CD4-positive, alpha-beta T cell treated with Interleukin-2 at 100 ng/mL for 4 hours (primary cell): ENCODE measurements at regions not wholly inside any gene's neighbourhood (a gene's known extent, or its start where the extent isn't known, plus 50 kb on each side); places are given as distances from the start of the nearest gene placed in this dataset.
A peak's percentile ranks its signal among the peaks of the same experiment; 100 is the strongest.
"Not testable (repeated sequence)": the region's sequence is repeated elsewhere in the genome, so short reads cannot be mapped to it uniquely, and the experiment has no call there.

Experiments
- DNase-seq: peaks from one replicate; pipeline ENCODE4 v3.0.0-alpha.2; 2020; ENCODE audit warnings: low spot score

DNA sequence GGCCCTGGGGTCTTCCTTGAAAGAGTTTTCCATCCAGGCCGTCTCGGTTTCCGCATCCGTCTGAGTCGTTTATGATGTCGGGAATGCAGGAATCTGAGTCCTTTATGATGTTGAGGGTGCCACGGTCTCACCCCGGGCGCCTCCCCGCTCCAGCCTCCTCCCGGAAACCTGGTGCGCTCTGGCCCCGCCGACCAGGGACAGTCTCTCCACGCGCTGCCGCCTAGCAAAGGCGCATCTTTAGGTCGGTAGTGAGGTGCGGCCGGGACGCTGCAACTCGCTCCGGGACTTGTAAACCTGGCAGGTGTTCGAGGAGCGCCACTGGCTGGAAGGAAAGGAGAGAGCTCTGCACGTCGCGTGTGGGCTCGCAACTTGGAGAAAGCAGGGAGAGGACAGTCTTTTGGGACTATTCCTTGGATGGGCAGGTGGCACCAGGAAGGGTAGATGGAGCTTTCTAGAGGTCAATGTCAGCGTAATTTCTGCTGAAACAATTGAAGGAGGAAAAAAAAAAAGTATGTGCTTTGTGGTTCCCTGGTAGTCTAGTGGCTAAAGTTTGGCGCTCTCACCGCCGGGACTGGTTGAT is 132.0 kb downstream of the FAM72B start:
- DNase-seq, result not testable (repeated sequence)

DNA sequence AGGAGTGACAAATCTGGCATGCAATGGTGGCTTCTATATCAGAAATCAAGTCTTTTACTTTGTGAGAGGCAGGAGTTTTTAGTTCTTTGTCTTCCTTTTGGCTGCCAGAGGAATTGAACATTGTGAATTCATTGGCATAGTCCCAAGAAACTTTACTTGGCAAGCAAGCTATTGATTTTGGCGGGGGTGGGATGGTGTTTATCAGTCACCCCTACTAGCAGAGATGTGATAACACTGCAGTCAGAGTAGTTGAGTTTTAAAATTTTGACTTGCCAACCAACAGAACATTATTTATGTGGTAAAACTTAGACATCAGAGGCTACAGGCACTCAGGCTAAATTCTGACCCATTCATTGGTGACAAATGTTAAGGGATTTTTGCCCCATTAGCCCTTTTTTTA is 129.2 kb downstream of the FAM72B start:
- DNase-seq, result not testable (repeated sequence)

DNA sequence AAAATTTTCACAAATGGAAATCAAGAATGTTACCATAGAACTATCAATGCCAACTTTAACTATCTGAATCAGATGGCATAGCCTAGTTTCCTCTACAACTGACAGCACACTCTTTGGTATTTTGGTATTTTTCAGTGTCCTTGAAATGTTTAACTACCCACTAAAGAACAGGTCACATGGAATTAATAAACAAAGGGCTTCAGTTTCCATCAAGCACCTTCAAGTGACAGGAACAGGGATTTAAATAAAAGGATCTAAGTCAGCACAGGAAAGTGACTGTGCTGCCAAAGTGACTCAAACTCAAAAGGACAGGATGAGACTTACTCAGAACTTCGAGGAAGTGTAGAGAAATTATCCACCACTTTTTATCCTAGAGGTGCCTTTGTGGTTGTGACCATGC is 117.2 kb downstream of the FAM72B start:
- not testable (repeated sequence) for DNase-seq

DNA sequence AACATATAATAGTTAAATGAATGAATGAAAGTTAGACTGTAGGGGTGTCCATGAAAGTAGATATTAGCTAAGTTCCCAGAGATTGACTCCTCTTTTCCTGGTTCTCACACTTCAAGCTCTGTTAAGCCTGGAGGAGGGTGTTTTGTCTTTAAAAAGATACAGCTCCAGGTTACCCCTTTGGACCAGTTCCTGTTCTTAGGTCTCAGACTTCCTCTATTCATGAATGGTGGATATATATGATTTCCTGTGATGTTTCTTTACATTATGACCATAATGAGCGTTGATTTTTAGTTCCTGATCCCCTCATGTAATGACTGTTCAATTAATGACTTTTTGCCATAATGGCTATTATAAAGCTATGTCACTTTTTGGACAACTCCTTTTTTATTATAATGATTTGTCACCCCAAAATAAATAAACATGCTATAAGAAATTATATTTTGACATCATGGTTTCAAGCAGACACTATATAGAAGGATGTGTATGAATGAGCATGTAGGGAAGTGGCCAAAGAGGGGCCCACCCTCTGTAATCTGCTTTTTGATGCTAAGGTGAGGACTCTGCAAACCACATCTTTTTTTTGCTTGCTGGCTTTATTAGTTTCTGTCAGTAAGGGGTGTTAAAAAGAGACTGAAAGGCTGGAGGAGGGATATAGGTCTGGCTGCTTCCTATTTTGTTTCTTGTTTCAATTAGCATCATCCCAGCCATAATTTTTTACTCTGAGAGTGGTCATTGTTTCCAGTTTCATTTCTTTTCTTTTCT is 115.2 kb downstream of the FAM72B start:
- not testable (repeated sequence) for DNase-seq

DNA sequence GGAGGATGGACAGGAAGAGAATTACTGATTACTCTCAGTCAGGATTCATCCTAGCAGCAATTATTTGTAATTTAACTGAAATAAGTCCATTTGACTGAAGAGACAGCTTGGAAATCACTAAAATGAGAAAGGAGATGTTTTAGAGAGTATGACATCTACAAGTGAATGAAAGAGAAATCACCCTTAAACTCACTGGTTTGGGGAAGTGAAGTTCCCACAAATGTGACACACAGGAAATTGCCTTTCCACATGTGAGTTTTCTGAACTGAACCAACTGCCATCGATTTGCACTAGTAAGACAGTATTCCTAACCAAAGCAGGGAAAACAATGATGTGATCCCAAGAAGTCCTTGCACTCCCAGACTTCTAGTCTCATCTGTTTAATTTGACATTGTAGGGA is 110.3 kb downstream of the FAM72B start:
- DNase-seq, result not testable (repeated sequence)

DNA sequence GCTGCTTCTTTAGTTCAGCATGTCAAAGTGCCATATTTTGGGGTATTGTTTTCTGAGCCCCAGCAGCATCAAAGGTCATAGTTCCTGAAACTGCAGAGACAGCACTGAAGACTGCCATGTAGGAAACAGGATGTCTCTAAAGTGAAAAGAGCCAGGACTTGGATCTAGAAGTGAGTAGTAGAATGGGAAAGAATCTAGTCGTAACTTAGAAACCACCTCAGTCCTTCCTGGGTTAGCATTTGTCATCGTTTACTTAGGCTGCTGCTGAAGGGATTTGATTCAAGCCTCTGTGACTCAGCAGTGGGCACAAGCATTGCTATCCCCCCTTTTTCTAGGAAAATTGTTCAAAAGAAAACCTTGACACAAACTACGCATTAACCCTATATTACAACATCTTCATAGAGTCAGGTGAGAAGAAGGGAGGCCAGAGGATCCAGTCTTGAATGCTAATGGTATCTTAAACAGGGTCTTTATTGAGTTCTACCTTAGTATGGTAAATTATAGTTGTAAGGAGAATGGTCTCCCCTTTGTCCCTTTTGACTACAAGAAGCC is 108.8 kb downstream of the FAM72B start:
- DNase-seq, result not testable (repeated sequence)

DNA sequence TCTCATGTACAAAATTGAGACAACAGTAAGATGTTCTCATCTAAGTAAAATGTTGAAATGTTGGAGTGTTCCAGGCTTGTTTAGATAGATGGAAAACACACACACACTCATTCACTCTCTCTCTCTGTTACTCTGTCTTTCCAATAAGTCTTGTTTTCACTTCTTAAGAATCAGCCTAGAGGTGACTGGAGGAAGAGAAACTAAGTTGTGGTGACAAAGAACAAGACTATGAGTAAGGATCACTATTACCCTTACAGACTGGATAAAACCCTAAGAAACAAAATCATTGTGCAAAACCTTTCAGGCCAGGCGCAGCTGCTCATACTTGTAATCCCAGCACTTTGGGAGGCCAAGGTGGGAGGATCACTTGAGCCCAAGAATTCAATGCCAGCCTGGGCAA is 107.5 kb downstream of the FAM72B start:
- not testable (repeated sequence) for DNase-seq

DNA sequence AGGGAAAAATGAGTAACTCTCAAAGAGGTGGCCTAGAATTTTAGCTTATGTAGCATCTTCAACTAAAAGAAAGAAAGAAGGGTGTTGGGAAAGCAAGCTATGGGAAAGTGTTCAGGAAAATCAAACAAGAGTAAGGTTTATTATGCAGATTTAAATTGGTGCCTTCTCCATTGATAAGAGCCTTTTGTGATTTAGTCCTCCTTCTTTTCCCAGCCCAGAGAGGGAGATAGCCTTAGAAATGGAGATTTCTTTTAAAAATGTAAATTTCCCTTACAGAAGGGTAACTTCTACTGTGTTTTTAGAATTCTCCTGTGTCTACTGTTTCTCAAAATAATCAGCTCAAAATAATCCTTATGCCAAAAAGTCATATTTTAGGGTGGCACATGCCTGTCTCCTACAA is 104.5 kb downstream of the FAM72B start:
- DNase-seq, result not testable (repeated sequence)

DNA sequence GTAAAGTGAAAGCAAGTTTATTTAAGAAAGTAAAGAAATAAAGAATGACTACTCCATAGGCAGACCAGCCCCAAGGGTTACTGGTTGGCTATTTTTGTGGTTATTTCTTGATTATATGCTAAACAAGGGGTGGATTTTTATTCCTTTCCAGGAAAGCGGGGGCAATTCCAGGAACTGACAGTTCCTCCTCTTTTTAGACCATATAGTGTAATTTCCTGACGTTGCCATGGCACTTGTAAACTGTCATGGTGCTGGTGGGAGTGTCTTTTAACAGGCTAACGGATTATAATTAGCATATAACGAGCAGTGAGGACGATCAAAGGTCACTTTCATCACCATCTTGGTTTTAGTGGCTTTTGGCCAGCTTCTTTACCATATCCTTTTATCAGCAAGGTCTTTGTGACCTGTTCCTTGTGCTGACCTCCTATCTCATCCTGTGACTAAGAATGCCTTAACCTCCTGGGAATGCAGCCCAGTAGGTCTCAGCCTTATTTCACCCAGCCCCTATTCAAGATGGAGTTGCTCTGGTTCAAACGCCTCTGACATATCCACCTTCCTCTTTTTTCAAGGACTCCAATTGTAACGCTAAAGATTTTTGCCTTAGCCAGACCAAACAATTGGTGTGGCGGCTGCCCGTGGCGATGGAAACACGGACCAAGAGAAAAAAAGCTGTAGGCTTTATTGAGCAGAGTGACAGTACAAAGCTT is 103.8 kb downstream of the FAM72B start:
- peak; percentile 55 for DNase-seq

DNA sequence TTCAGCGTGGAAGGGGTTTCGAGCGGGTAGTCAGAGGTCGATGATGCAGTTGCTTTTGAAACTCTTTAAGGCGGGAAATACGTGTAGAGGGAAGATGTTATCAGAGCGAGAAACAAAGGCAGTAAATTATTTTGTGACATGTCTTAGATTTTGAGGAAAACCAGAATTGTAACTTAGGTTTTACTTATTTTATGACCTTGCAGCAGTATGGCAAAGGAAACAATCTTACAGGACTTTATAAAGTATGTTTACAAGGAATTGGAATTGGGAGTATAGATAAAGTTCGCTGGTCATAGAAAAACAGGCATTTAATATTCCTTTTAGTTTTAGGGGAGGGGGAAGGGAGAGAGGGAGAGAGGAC is 103.3 kb downstream of the FAM72B start:
- not testable (repeated sequence) for DNase-seq

DNA sequence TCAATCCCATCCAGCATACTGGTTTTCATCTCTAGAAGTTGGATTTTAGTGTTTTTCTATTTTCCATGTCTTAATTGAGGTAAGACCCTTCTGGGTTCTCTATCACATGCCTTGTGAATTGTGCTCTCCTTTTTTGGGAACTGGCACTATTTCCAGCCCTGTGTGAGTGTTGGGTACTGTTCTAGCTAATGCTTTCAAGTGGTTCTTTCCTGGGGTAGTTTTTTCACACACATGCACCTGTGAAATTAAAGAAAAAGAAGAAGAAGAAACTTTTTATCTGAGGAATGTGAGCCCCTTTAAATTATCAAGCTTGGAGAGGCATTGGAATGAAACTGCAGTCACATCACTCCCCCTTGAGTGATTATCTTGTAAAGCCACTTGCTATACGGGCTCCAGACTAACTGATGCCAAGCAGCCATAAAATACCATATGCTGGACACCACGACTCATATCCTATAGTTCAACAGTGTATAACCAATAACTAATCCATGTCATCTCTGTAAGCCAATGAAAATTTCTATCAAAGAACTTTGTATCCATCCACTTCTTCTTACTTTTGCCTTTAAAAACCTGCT is 102.4 kb downstream of the FAM72B start:
- not testable (repeated sequence) for DNase-seq

DNA sequence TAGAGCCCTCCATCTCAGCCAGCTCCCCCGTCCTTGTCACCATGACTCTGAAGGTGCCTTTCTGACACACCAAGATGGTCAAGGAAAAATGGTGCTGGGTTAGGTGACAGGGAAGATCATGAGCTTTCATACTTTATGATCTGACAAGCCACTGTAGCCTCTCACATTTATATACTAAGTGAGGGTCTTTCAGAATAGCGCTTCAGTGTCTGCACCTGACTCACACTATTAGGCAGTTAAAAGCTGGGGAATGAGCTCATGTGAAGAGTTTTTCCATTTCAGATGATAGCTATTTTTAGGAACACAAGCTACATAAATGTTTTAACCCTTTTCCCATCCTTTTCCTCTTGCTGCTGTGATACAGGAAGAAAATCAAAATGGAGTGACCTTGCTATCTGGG is 101.1 kb downstream of the FAM72B start:
- not testable (repeated sequence) for DNase-seq

DNA sequence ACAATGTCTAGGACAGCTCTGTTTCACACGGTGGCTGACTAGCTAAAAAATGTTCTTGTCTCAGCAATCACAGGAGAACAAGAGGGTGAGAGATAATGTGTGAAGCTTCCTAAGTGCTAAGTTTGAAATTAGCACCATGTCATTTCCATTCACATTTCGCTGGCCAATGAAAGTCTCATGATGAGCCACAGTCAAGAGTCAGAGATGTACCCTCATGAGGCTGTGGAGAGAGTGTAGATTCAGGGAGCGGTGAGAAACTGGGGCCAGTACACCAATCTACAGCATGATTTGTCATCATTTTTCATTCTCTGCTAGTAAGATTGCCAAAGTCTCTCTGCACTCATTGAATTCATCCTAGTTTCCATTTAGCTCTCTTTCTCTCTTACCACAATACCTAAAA is 97.9 kb downstream of the FAM72B start:
- DNase-seq, result not testable (repeated sequence)

DNA sequence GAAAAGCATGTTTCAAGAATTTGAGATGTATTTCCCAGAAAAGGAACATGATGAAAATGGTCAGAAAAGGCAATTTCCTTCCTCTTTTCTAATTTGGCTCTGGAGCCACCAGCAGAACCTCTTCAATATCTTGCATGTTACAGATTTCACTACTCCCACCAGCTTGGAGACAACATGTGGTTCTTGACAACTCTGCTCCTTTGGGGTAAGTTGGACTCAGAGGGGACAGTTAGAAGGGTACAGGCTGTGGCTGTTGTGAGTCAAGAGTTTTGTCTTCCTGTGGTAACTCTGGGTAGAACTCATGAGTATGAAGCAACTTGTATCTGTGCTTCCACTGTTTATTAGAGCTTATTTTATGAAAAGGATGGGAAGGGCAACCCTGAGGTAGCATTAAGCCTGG is 96.9 kb downstream of the FAM72B start:
- not testable (repeated sequence) for DNase-seq

DNA sequence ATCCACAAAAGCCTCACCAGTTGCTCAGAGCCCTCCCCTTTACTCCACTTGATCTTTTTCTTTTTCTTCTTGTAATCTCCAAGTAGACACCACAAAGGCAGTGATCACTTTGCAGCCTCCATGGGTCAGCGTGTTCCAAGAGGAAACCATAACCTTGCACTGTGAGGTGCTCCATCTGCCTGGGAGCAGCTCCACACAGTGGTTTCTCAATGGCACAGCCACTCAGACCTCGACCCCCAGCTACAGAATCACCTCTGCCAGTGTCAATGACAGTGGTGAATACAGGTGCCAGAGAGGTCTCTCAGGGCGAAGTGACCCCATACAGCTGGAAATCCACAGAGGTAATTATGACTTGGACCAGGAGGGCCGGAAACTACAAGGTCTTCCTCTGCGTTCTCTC is 95.6 kb downstream of the FAM72B start:
- DNase-seq, result not testable (repeated sequence)

DNA sequence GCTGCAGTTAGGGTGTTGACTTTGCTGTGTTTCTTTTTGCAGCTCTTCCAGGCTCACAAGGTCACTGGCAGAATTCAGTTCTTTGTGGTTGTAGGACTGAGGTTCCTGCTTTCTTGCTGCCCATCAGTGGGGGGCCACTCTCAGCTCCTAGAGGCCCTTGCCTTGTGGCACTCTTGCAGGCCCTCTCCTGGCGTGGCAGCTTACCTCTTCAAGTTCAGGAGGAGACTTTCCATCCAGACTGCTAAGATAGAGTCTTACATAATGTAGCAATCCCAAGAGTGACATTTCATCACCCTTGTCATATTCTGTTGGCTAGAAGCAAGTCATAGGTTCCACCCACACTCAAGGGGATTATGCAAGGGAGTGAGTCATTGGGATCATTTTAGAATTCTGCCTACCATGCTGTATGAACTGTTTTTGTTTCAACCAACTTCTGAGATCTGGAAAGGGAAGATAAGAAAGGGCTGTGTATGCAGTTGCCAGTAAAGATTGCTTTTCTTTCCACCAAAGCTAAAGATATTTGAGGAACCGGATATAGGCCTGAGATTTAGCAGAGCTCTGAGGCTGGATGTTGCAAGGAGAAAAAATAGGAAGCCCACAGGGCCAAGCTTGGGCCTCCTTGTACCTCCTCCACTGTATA is 91.7 kb downstream of the FAM72B start:
- not testable (repeated sequence) for DNase-seq

DNA sequence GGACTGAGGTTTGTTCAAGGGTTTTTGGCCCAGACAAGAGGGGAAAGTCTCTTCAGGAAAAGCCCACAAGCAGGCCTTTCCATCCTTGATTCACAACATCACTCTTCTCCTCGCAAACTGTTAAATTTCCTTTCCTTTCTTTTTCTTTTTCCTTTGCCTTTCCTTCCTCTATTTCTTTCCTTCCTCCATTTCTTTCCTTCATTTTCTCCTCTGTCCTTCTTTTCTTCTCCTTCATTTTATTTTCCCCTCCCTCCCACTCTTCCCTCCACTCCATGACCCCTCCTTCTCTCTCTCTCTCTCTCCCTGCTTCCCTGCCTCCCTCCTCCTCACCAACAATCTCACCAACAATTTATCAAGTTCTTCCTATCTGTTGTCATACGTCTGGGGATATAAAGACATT is 89.1 kb downstream of the FAM72B start:
- DNase-seq, result not testable (repeated sequence)

DNA sequence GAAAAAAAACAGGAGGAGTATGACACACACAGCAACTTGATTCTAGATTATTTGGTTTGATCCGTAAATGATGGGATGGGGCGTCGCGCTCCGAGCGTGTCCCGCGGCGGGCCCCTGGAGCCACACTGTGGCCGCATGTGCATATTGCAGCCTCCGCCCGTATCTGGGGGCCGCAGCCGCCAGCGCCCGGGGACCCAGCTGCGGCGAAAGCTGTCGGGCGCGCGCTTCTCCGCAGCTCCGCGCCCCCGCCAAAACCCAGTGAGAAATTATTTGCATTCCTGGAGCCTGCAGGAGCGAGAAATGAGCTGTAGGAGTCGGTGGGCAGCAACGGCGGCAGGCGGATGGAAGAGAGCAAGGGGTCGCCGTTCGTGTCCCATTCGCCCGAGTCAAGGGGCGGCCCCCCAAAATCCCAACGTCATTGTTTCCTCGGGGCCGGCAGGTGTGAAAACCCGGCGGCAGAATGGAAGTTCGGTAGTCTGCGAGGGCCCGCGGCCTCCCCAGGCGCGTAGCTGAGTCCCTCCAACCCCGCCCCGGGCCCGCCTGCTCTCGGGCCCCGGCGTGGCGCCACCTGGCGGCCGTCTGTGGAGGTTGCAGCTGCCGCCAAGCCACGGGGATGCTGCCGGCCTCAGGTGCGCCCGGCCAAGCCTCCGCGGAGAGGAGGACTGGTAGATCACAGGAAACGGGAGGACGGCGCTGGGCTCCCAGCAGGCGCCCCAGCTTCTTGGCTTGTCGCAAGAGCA is 86.8 kb downstream of the FAM72B start:
- DNase-seq, result peak; percentile 87

DNA sequence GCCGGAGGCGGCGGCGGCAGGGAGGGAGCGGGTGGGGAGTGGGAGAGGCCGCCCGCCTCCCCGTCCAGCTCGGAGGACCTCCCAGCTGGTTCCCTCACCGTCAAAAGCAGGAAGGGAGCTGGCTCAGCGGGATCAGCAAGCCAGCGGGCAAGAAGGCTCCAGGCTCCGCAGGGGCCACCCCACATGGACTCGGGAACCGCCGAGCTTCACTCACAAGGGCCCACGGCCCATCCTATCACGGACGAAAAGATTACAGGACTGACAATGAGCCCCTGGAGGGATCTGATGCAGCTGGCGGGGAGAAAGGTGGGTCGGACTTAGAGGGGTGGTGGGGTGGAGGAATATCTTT is 86.3 kb downstream of the FAM72B start:
- peak; percentile 0 for DNase-seq

DNA sequence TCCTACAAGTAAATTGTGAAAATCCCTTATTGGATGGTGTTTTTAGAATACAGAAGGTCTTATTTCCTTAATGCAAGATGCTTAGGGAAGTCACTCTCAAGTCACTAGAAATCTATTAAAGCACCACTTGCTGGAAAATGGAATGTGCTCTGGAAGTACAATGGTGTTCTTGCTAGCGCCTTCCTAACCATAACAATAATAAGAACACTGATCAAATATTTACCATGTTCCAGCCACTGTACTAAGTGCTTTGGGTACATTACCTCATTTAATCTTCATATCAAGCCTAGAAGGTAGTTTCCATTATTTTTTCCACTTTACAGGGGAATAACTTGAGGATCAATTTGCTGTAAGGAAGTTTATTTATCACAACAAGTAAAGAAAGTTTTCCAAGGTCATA is 75.1 kb downstream of the FAM72B start:
- not testable (repeated sequence) for DNase-seq
